Breast epithelium (tissue), 4 donors: ENCODE measurements at regions not wholly inside any gene's neighbourhood (a gene's known extent, or its start where the extent isn't known, plus 50 kb on each side); places are given as distances from the start of the nearest gene placed in this dataset.

Experiments
- DNase-seq, 2 donors: peaks; one replicate each; pipeline ENCODE4 v3.0.0-alpha.2; 2019; ENCODE audit warnings: low spot score in 2 of 2
- H3K27ac ChIP-seq, 2 donors: fragments of 200-600 bp; sonication (generic) in 1 of 2; one replicate each; pipeline ENCODE4 v1.5.1; 2016 to 2019; ENCODE audit warnings: mild to moderate bottlenecking in 1 of 2
- H3K27me3 ChIP-seq, 2 donors: fragments of 200-600 bp; sonication (generic) in 1 of 2; one replicate each; pipeline versions ENCODE4 v1.5.1 to v1.6.0; 2017 to 2019; ENCODE audit warnings: control low read depth in 1 of 2, mild to moderate bottlenecking in 1 of 2
- H3K36me3 ChIP-seq: fragments of 200-600 bp; one replicate; pipeline ENCODE4 v1.5.1; 2019
- H3K4me1 ChIP-seq, 2 donors: fragments of 200-600 bp; sonication (generic); one replicate each; pipeline ENCODE4 v1.5.1; 2016 to 2019; ENCODE audit warnings: control low read depth in 1 of 2
- H3K4me3 ChIP-seq, 3 donors: fragments of 200-600 bp; sonication (generic); 1 replicate in 2 of 3; 2 replicates in 1 of 3; pipeline ENCODE4 v1.5.1; 2016 to 2019; ENCODE audit warnings: mild to moderate bottlenecking in 3 of 3, moderate library complexity in 2 of 3
- H3K9me3 ChIP-seq, 2 donors: fragments of 200-600 bp; sonication (generic) in 1 of 2; one replicate each; pipeline ENCODE4 v1.5.1; 2016 to 2019; ENCODE audit warnings: control low read depth in 1 of 2
- POLR2A ChIP-seq: fragments of 450-650 bp; IDR thresholded peaks from one replicate; pipeline ENCODE4 v1.6.1; 2016; ENCODE audit warnings: antibody characterized with exemption, mild to moderate bottlenecking, moderate library complexity
- POLR2AphosphoS5 ChIP-seq, 3 donors: sonication (generic); formaldehyde crosslinking; IDR thresholded peaks; one replicate each; pipeline ENCODE4 v1.6.1; 2017; ENCODE audit warnings: antibody characterized with exemption in 3 of 3
- intact Hi-C: fragments of 100-400 bp; cut with DNase I; formaldehyde crosslinking; loops from one replicate; pipeline ENCODE4 v1.15.1; 2023; ENCODE audit warnings: low total_unique reads
- TF ChIP-seq, protein P1 (sequence below), 3 donors: fragments of 450-650 bp; IDR thresholded peaks; one replicate each; pipeline ENCODE4 v1.5.1; 2016 to 2017; ENCODE audit warnings: antibody characterized with exemption in 3 of 3, mild to moderate bottlenecking in 3 of 3, moderate library complexity in 3 of 3

DNA sequence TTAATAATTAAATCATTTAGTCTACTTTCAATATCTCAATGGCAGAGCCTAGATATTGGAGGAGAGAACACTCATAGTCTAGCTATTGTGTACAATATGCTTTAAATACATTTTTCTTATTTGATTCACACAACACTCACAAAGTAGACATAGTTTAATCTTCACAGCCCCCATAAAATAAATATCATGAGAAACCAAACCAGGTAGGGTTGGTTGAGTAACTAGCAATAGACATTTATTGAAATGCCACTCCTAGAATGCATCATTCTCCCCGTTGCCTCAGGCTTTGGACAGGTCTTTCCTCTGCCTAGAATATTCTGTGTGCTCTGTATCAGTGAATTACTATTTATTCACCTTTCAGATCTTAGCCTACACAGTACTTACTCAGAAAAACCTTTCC lies 141.9 kb downstream of the CEMIP2 start:
- DNase-seq: no peak
- no peak for TF ChIP-seq POLR2AphosphoS5 (IDR thresholded peaks at IDR 0.05)
- TF ChIP-seq POLR2A: no peak
- TF ChIP-seq, protein P1, sequence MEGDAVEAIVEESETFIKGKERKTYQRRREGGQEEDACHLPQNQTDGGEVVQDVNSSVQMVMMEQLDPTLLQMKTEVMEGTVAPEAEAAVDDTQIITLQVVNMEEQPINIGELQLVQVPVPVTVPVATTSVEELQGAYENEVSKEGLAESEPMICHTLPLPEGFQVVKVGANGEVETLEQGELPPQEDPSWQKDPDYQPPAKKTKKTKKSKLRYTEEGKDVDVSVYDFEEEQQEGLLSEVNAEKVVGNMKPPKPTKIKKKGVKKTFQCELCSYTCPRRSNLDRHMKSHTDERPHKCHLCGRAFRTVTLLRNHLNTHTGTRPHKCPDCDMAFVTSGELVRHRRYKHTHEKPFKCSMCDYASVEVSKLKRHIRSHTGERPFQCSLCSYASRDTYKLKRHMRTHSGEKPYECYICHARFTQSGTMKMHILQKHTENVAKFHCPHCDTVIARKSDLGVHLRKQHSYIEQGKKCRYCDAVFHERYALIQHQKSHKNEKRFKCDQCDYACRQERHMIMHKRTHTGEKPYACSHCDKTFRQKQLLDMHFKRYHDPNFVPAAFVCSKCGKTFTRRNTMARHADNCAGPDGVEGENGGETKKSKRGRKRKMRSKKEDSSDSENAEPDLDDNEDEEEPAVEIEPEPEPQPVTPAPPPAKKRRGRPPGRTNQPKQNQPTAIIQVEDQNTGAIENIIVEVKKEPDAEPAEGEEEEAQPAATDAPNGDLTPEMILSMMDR (IDR thresholded peaks at IDR 0.05): no peak
- H3K4me1 ChIP-seq: no peaks in the 10 kb centered on the region
- H3K36me3 ChIP-seq: no peaks in the 10 kb centered on the region
- intact Hi-C loops: no loop called here
- no peaks in the 10 kb centered on the region for H3K9me3 ChIP-seq
- no peak overlapping the region for H3K4me3 ChIP-seq
- no peaks in the 10 kb centered on the region for H3K27me3 ChIP-seq
- H3K27ac ChIP-seq: no peak overlapping the region

DNA sequence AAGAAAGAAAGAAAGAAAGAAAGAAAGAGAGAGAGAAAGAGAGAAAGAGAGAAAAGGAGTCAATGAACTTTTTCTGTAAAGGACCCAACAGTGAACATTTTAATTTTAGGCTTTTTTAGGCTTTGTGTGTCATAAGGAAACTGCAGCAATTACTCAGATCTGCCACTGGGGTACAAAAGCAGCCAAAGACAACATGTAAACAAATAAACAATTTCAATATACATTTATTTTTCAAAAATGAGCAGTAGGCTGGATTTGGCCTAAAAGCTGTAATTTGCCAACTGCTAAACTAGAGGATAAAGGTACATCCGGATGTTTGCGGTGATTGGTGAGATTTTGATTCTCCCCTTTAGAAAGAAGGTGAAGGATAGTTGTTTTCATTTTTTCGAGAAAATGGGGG lies 143.6 kb downstream of the CEMIP2 start:
- Histone ChIP-seq H3K9me3 (no peaks in the 10 kb centered on the region), H3K4me1 (no peaks in the 10 kb centered on the region), H3K27ac (no peak overlapping the region), H3K27me3 (no peaks in the 10 kb centered on the region), H3K36me3 (no peaks in the 10 kb centered on the region), H3K4me3 (no peak overlapping the region)
- intact Hi-C loops: no loop called here
- TF ChIP-seq POLR2A: no peak
- TF ChIP-seq, protein P1 (IDR thresholded peaks at IDR 0.05): no peak
- no peak for TF ChIP-seq POLR2AphosphoS5 (IDR thresholded peaks at IDR 0.05)
- no peak for DNase-seq

DNA sequence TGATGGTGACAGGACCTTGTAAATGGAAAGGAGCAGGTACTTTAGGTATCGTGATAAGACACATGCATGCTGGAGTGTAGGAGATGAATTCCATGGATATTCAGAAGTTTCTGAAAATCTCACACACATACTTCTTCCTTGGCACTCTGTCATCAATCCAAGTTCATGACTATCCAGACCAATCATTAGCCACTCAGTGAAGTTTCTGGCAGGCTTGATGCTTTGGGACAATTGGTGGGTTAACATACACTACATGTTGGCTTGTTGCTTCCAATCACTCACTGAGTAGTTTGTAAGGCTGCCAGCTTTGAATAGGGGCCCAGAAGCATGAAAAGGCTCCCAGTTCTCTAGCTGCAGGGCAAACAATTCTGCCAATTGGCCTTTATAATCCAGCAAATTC lies 147.6 kb downstream of the CEMIP2 start:
- no peak overlapping the region for H3K27ac ChIP-seq
- no peak for DNase-seq
- H3K36me3 ChIP-seq: no peaks in the 10 kb centered on the region
- no peaks in the 10 kb centered on the region for H3K9me3 ChIP-seq
- no peak for TF ChIP-seq POLR2A
- TF ChIP-seq POLR2AphosphoS5 (IDR thresholded peaks at IDR 0.05): no peak
- TF ChIP-seq, protein P1 (IDR thresholded peaks at IDR 0.05): no peak
- no peak overlapping the region for H3K4me3 ChIP-seq
- H3K27me3 ChIP-seq: no peaks in the 10 kb centered on the region
- intact Hi-C loops: no loop called here
- H3K4me1 ChIP-seq: no peaks in the 10 kb centered on the region

DNA sequence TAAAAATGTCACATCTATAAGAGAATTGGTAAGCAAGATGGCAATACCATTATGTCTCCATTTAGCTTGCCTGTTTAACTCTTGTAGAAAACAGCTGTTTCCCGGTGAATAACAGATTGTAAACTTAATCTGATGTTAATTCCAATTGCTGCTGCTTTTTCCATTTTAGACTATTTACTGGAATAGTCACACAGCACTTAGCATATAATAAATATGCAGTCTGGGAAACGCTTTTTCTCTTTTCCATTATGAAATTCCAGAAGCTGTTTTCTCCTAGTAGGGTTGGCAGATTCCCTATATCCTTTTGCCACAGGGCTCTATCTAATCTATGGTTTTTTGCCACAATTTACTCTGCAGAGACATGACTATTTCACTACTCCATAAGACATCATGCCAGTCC lies 148.0 kb downstream of the CEMIP2 start:
- no peaks in the 10 kb centered on the region for H3K27me3 ChIP-seq
- H3K4me3 ChIP-seq: no peak overlapping the region
- intact Hi-C loops: no loop called here
- H3K4me1 ChIP-seq: no peaks in the 10 kb centered on the region
- H3K27ac ChIP-seq: no peak overlapping the region
- H3K9me3 ChIP-seq: no peaks in the 10 kb centered on the region
- H3K36me3 ChIP-seq: no peaks in the 10 kb centered on the region
- DNase-seq: no peak
- TF ChIP-seq POLR2AphosphoS5 (IDR thresholded peaks at IDR 0.05) (no peak), POLR2A (no peak)
- TF ChIP-seq, protein P1 (IDR thresholded peaks at IDR 0.05): no peak

DNA sequence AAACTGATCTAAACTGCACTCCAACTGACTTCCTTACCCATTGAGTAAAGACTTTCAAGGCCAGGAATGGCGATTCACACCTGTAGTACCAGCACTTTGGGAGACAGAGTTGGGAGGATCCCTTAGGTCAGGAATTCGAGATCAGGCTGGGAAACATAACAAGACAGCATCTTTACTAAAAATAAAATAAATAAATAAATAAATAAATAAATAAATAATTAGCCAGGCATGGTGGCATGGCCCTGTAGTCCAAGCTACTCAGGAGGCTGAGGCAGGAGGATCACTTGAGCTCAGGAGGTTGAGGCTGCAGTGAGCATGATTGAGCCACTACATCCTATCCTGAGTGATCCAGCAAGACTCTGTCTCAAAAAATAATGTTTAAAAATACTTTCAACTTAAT lies 148.4 kb downstream of the CEMIP2 start:
- no peak for DNase-seq
- Histone ChIP-seq H3K4me1 (no peaks in the 10 kb centered on the region), H3K36me3 (no peaks in the 10 kb centered on the region), H3K4me3 (no peak overlapping the region), H3K9me3 (no peaks in the 10 kb centered on the region), H3K27ac (no peak overlapping the region), H3K27me3 (no peaks in the 10 kb centered on the region)
- intact Hi-C loops: no loop called here
- TF ChIP-seq POLR2A (no peak), POLR2AphosphoS5 (IDR thresholded peaks at IDR 0.05) (no peak)
- TF ChIP-seq, protein P1 (IDR thresholded peaks at IDR 0.05): no peak
